GM23248 (cell line): ENCODE measurements at regions not wholly inside any gene's neighbourhood (a gene's known extent, or its start where the extent isn't known, plus 50 kb on each side); places are given as distances from the start of the nearest gene placed in this dataset.
"Not testable (repeated sequence)": the region's sequence is repeated elsewhere in the genome, so short reads cannot be mapped to it uniquely, and the experiment has no call there.

Experiments
- DNase-seq: peaks from one replicate; pipeline ENCODE4 v3.0.0-alpha.2; 2015
- H2AFZ ChIP-seq: fragments of 200-600 bp; sonication (generic); 2 replicates; pipeline ENCODE4 v1.6.1; 2016; ENCODE audit warnings: antibody characterized with exemption
- H3F3A ChIP-seq: fragments of 200-600 bp; sonication (generic); 2 replicates; pipeline ENCODE4 v1.6.1; 2016; ENCODE audit warnings: mild to moderate bottlenecking, antibody characterized with exemption, mixed run types; ENCODE audit not compliant: insufficient read depth
- H3K27ac ChIP-seq: fragments of 200-600 bp; sonication (generic); 2 replicates; pipeline ENCODE4 v1.5.1; 2016; ENCODE audit warnings: mild to moderate bottlenecking
- H3K27me3 ChIP-seq: fragments of 200-600 bp; sonication (generic); replicated peaks from 2 replicates; pipeline ENCODE4 v1.6.1; 2016; ENCODE audit warnings: mild to moderate bottlenecking; ENCODE audit not compliant: insufficient read depth
- H3K36me3 ChIP-seq: fragments of 200-600 bp; sonication (generic); 2 replicates; pipeline ENCODE4 v1.6.1; 2016; ENCODE audit warnings: low read depth, mild to moderate bottlenecking
- H3K4me1 ChIP-seq: fragments of 200-600 bp; sonication (generic); 2 replicates; pipeline ENCODE4 v1.6.1; 2016; ENCODE audit warnings: mild to moderate bottlenecking; ENCODE audit not compliant: insufficient read depth
- H3K4me2 ChIP-seq: fragments of 200-600 bp; sonication (generic); one replicate; pipeline ENCODE4 v1.6.1; 2016; ENCODE audit warnings: mild to moderate bottlenecking; ENCODE audit not compliant: unreplicated experiment
- H3K4me3 ChIP-seq: fragments of 200-600 bp; sonication (generic); 2 replicates; pipeline ENCODE4 v1.5.1; 2016; ENCODE audit warnings: mild to moderate bottlenecking
- H3K79me2 ChIP-seq: fragments of 200-600 bp; sonication (generic); 2 replicates; pipeline ENCODE4 v1.6.1; 2016; ENCODE audit warnings: mild to moderate bottlenecking; ENCODE audit not compliant: insufficient read depth
- H3K9ac ChIP-seq: fragments of 200-600 bp; sonication (generic); 2 replicates; pipeline ENCODE4 v1.6.1; 2016; ENCODE audit warnings: mild to moderate bottlenecking
- H3K9me2 ChIP-seq: fragments of 200-600 bp; sonication (generic); 2 replicates; pipeline ENCODE4 v1.6.1; 2016; ENCODE audit warnings: mixed run types, mild to moderate bottlenecking, moderate library complexity; ENCODE audit not compliant: insufficient read depth
- H3K9me3 ChIP-seq: fragments of 200-600 bp; sonication (generic); one replicate; pipeline ENCODE4 v1.6.1; 2017; ENCODE audit warnings: low read depth
- H4K20me1 ChIP-seq: fragments of 200-600 bp; sonication (generic); 2 replicates; pipeline ENCODE4 v1.6.0; 2016; ENCODE audit not compliant: insufficient read depth
- EZH2 ChIP-seq: fragments of 200-600 bp; sonication (generic); IDR thresholded peaks from 2 replicates; pipeline ENCODE4 v1.6.1; 2018; ENCODE audit warnings: antibody characterized with exemption, mild to moderate bottlenecking; ENCODE audit not compliant: insufficient read depth, poor library complexity, severe bottlenecking
- EZH2phosphoT487 ChIP-seq: fragments of 200-600 bp; sonication (generic); IDR thresholded peaks from 2 replicates; pipeline ENCODE4 v1.6.1; 2018; ENCODE audit warnings: antibody characterized with exemption, moderate library complexity, mild to moderate bottlenecking, low read depth; ENCODE audit not compliant: insufficient read depth
- WGBS, 2 experiments: methylation state at CpG; one replicate each; pipeline ENCODE4 v1.1.6; 2015 to 2017; ENCODE audit warnings: low lambda C conversion rate in 2 of 2, low coverage in 1 of 2; ENCODE audit errors: missing lambda C conversion rate in 2 of 2; 5-methylcytosine and 5-hydroxymethylcytosine counted together
- in situ Hi-C: fragments of 300-500 bp; cut with MboI; formaldehyde crosslinking; loops from 2 replicates; pipeline ENCODE4 v1.15.0; 2020

GRCh38 chr4:158965226-158965625 is 137.7 kb upstream of the RAPGEF2 start:
- no peak for TF ChIP-seq EZH2phosphoT487

GRCh38 chr4:158966091-158966490 is 136.8 kb upstream of the RAPGEF2 start:
- Histone ChIP-seq H3K9me2 (no peaks in the 10 kb centered on the region), H3K9me3 (no peaks in the 10 kb centered on the region), H2AFZ (no peak overlapping the region), H3F3A (no peaks in the 10 kb centered on the region), H3K9ac (no peak overlapping the region), H3K4me3 (no peak overlapping the region), H4K20me1 (no peaks in the 10 kb centered on the region), H3K27ac (no peak overlapping the region), H3K36me3 (no peaks in the 10 kb centered on the region), H3K4me2 (no peak overlapping the region), H3K4me1 (no peaks in the 10 kb centered on the region), H3K79me2 (no peaks in the 10 kb centered on the region), H3K27me3 (peaks cover 2% of the 10 kb centered on the region; the same call in 1 of the 2 replicates)
- in situ Hi-C loops: no loop called here
- 90 to 100% methylated on average over 1 of the region's 1 CpG for whole genome bisulfite sequencing, 2 experiments
- DNase-seq: no peak
- TF ChIP-seq EZH2phosphoT487 (no peak), EZH2 (no peak)

More at GRCh38 chr4:158965226-158965625, 137.7 kb upstream of the RAPGEF2 start:
- Histone ChIP-seq H3K36me3 (no peaks in the 10 kb centered on the region), H3K4me3 (no peak overlapping the region), H3K27ac (no peak overlapping the region), H3F3A (no peaks in the 10 kb centered on the region), H4K20me1 (no peaks in the 10 kb centered on the region), H3K4me2 (no peak overlapping the region), H3K27me3 (peaks cover 2% of the 10 kb centered on the region; the same call in 1 of the 2 replicates), H2AFZ (no peak overlapping the region), H3K79me2 (no peaks in the 10 kb centered on the region), H3K9ac (no peak overlapping the region), H3K4me1 (no peaks in the 10 kb centered on the region), H3K9me3 (no peaks in the 10 kb centered on the region), H3K9me2 (no peaks in the 10 kb centered on the region)
- DNase-seq: no peak
- in situ Hi-C loops: no loop called here

DNA sequence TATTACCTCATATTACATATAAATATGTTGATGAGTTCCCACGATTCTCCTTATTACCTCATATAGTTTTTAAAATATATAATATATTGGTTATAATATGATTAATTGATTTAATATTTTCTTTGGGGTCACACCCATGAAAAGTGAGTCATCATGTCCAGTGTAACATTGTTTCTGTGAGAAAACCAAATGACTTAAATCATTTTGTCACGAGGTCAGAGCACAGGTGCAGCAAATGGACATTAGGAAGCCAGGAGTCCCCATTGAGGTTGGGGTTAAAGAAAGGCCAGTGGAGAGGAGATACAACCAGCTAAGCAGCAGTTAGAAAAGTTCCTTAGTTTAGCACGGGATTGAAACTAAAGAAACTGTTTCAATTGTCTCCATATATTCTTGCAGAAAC is 133.9 kb upstream of the RAPGEF2 start:
- TF ChIP-seq EZH2phosphoT487 (no peak), EZH2 (no peak)
- H3K27me3 ChIP-seq: peaks cover 2% of the 10 kb centered on the region; the same call in 1 of the 2 replicates
- no peaks in the 10 kb centered on the region for H3F3A ChIP-seq
- H4K20me1 ChIP-seq: no peaks in the 10 kb centered on the region
- H3K9ac ChIP-seq: no peak overlapping the region
- no peaks in the 10 kb centered on the region for H3K36me3 ChIP-seq
- WGBS, 2 experiments: 69 to 73% methylated on average over 3 of the region's 3 CpGs
- H3K4me1 ChIP-seq: no peaks in the 10 kb centered on the region
- no peak overlapping the region for H2AFZ ChIP-seq
- DNase-seq: no peak
- no peaks in the 10 kb centered on the region for H3K79me2 ChIP-seq
- H3K9me3 ChIP-seq: no peaks in the 10 kb centered on the region
- no peak overlapping the region for H3K27ac ChIP-seq
- no peak overlapping the region for H3K4me3 ChIP-seq
- H3K9me2 ChIP-seq: no peaks in the 10 kb centered on the region
- in situ Hi-C loops: no loop called here
- no peak overlapping the region for H3K4me2 ChIP-seq

DNA sequence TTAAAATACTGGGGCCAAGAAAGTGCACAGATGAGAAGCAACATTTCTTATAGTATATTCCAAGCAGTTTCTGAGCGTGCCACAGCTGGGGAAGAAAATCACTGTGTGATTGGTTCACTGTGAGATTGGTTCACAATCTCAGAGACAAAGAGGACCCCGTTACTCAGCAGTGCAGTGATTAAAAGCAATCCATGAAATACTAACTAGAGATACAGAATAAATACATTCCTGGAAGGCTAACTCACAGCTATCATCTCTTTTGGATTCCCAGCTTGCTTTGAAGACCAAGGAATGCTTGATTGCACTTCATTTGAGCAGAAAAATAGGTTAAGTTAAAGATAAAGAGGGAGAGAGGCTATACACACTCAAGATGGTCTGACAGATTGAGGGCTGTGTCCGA is 132.1 kb upstream of the RAPGEF2 start:
- H3K4me1 ChIP-seq: no peaks in the 10 kb centered on the region
- no peaks in the 10 kb centered on the region for H3K79me2 ChIP-seq
- DNase-seq: no peak
- no peaks in the 10 kb centered on the region for H4K20me1 ChIP-seq
- H3K9me2 ChIP-seq: no peaks in the 10 kb centered on the region
- no peak overlapping the region for H3K4me3 ChIP-seq
- no peak overlapping the region for H3K4me2 ChIP-seq
- no peak overlapping the region for H3K9ac ChIP-seq
- H2AFZ ChIP-seq: no peak overlapping the region
- no peak overlapping the region for H3K27ac ChIP-seq
- no peaks in the 10 kb centered on the region for H3K9me3 ChIP-seq
- no peaks in the 10 kb centered on the region for H3F3A ChIP-seq
- H3K27me3 ChIP-seq: peaks cover 2% of the 10 kb centered on the region; the same call in 1 of the 2 replicates
- in situ Hi-C loops: no loop called here
- H3K36me3 ChIP-seq: no peaks in the 10 kb centered on the region
- no peak for TF ChIP-seq EZH2
- TF ChIP-seq EZH2phosphoT487: no peak
- WGBS, 2 experiments: 42 to 53% methylated on average over 3 of the region's 3 CpGs

DNA sequence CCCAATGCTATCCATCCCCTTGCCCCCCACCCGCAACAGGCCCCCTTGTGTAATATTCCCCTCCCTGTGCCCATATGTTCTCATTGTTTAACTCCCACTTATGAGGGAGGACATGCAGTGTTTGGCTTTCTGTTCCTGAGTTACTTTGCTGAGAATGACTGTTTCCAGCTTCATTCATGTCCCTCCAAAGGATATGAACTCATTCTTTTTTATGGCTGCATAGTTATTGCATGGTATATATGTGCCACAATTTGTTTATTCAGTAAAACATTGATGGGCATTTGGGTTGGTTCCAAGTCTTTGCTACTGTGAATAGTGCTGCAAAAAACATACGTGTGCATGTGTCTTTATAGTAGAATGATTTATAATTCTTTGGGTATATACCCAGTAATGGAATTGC is 128.4 kb upstream of the RAPGEF2 start:
- H3K79me2 ChIP-seq, H3K4me1 ChIP-seq, H2AFZ ChIP-seq, DNase-seq, in situ Hi-C loops, H3K27ac ChIP-seq, H3F3A ChIP-seq, H3K4me2 ChIP-seq, H3K36me3 ChIP-seq, H3K9me3 ChIP-seq, H3K9ac ChIP-seq, H4K20me1 ChIP-seq, H3K9me2 ChIP-seq, H3K4me3 ChIP-seq: not testable (repeated sequence)
- WGBS, 2 experiments: 63 to 77% methylated on average over 1 to 2 of the region's 2 CpGs
- H3K27me3 ChIP-seq: 0 out of 2 replicates have a peak, but pooled peaks cover 11% of the 10 kb centered on the region

DNA sequence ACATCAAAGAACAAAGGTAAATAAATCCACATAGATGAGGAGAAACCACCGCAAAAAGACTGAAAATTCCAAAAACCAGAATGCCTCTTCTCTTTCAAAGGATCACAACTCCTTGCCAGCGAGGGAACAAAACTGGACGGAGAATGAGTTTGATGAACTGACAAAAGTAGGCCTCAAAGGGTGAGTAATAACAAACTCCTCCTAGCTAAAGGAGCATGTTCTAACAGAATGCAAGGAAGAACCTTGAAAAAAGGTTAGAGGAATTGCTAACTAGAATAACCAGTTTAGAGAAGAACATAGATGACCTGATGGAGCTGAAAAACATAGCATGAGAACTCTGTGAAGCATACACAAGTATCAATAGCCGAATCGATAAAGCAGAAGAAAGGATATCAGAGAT is 122.2 kb upstream of the RAPGEF2 start:
- H3K4me1 ChIP-seq, H3K9me3 ChIP-seq, H3K9me2 ChIP-seq, H3K9ac ChIP-seq, H3F3A ChIP-seq, H3K79me2 ChIP-seq, H3K4me3 ChIP-seq, H3K27me3 ChIP-seq, H3K27ac ChIP-seq, H3K4me2 ChIP-seq, H2AFZ ChIP-seq, DNase-seq, H4K20me1 ChIP-seq, in situ Hi-C loops, H3K36me3 ChIP-seq: not testable (repeated sequence)
- 88 to 91% methylated on average over 5 of the region's 5 CpGs for WGBS, 2 experiments
